ENCODE measurements at regions not wholly inside any gene's neighbourhood (a gene's known extent, or its start where the extent isn't known, plus 50 kb on each side); places are given as distances from the start of the nearest gene placed in this dataset.

GRCh38 chr7:69250958-69251357, 347.3 kb upstream of the AUTS2 start:
- Histone ChIP-seq H3K4ac (replicated peaks; ENCODE audit: insufficient read length, low read depth, low read length) (no peak overlapping the region), H2BK12ac (ENCODE audit: low read depth, low read length) (no peak overlapping the region), H3K4me3 (ENCODE audit: extremely low read depth in 1 of 4, insufficient read depth in 2 of 4, low read depth in 3 of 4, low read length in 4 of 4) (no peak overlapping the region), H3K56ac (replicated peaks; ENCODE audit: insufficient read length, low read depth, low read length) (no peak overlapping the region), H3K9me3 (ENCODE audit: insufficient read depth in 2 of 2, low read depth in 1 of 2, low read length in 1 of 2) (no peaks in the 10 kb centered on the region), H3K9ac (replicated peaks in 1 of 4; ENCODE audit: extremely low read depth in 1 of 4, low read depth in 3 of 4, low read length in 3 of 4) (no peak overlapping the region), H2BK5ac (ENCODE audit: low read depth, low read length) (no peak overlapping the region), H3K18ac (ENCODE audit: extremely low read depth, low read length) (no peak overlapping the region), H3K23me2 (ENCODE audit: low read depth, low read length) (0 out of 2 replicates have a peak, but pooled peaks cover 2% of the 10 kb centered on the region), H3K27ac (ENCODE audit: low read depth, low read length) (no peak overlapping the region), H2AK5ac (ENCODE audit: low read depth, low read length) (no peak overlapping the region), H4K91ac (replicated peaks; ENCODE audit: insufficient read length, low read length) (no peak overlapping the region), H4K8ac (ENCODE audit: extremely low read depth, insufficient read depth, low read length) (no peak overlapping the region; the same call in 1 of the 2 replicates), H3K4me1 (replicated peaks in 1 of 4; ENCODE audit: control insufficient read depth in 3 of 4, insufficient read depth in 4 of 4, low read length in 3 of 4) (no peaks in the 10 kb centered on the region), H3K4me2 (ENCODE audit: insufficient read depth in 1 of 2, low read depth in 2 of 2, low read length in 2 of 2) (no peak overlapping the region), H2BK120ac (replicated peaks; ENCODE audit: low read depth, low read length) (no peak overlapping the region), H4K5ac (ENCODE audit: insufficient read length, low read depth, low read length) (no peak overlapping the region), H2BK15ac (ENCODE audit: low read length) (no peak overlapping the region), H3K79me2 (ENCODE audit: control insufficient read depth in 1 of 2, insufficient read depth in 2 of 2, low read length in 2 of 2) (no peaks in the 10 kb centered on the region), H2BK20ac (ENCODE audit: low read length) (no peak overlapping the region), H3K36me3 (ENCODE audit: control insufficient read depth in 2 of 4, insufficient read depth in 4 of 4, low read length in 3 of 4) (no peaks in the 10 kb centered on the region), H3K14ac (ENCODE audit: insufficient read length) (no peak overlapping the region), H3K27me3 (replicated peaks in 1 of 4; ENCODE audit: control insufficient read depth in 3 of 4, extremely low read depth in 1 of 4, insufficient read depth in 3 of 4, low read length in 3 of 4) (no peaks in the 10 kb centered on the region; a peak in 1 of 7 replicates), H2AFZ (ENCODE audit: low read length) (no peak overlapping the region), H3K23ac (ENCODE audit: insufficient read length) (no peak overlapping the region), H4K20me1 (replicated peaks in 1 of 2; ENCODE audit: control insufficient read depth in 1 of 2, insufficient read depth in 2 of 2, low read length in 2 of 2) (no peaks in the 10 kb centered on the region), H3K79me1 (ENCODE audit: low read depth, low read length) (no peaks in the 10 kb centered on the region)
- CTCF ChIA-PET (ENCODE audit: partially characterized antibody) = no interaction called here
- WGBS, 2 experiments (ENCODE audit: extremely low coverage in 1 of 2, insufficient coverage in 1 of 2, insufficient read length in 1 of 2, insufficient replicate concordance in 2 of 2, low coverage in 1 of 2, low lambda C conversion rate in 2 of 2, missing lambda C conversion rate in 1 of 2) = 92% methylated on average over 5 of the region's 5 CpGs; no CpG with 5 or more reads in 1 of the 2 experiments
- POLR2A ChIA-PET (ENCODE audit: partially characterized antibody) = interaction anchor here (0.6 kb wide), 1 partner anchor 256 kb away, joined by 3 read pairs; no protein-coding TSS in a partner anchor
- no peak for DNase-seq (ENCODE audit: low read depth in 1 of 2, low spot score in 2 of 2)
- FAIRE-seq = no peak
- TF ChIP-seq KDM1A (IDR thresholded peaks at IDR 0.05; ENCODE audit: borderline replicate concordance, low read length) = no peak

Data from H1 (cell line).